ENCODE measurements at regions not wholly inside any gene's neighbourhood (a gene's known extent, or its start where the extent isn't known, plus 50 kb on each side); places are given as distances from the start of the nearest gene placed in this dataset.

GRCh38 chr9:12351293-12352044, 341.7 kb upstream of the TYRP1 start:
- Histone ChIP-seq H3K4me1 (no peaks in the 10 kb centered on the region), H3K36me3 (no peaks in the 10 kb centered on the region), H3K9me3 (no peaks in the 10 kb centered on the region), H3K27me3 (ENCODE audit: low read depth) (no peaks in the 10 kb centered on the region), H3K27ac (no peak overlapping the region), H3K4me3 (no peak overlapping the region)
- intact Hi-C loops (cut with DNase I), result no loop called here
- DNase-seq (no peak), ATAC-seq (peak in 1 of 2 donors; percentile 79)
- TF ChIP-seq CTCF (IDR thresholded peaks at IDR 0.05), result no peak

GRCh38 chr9:12352045-12352315, 341.2 kb upstream of the TYRP1 start:
- TF ChIP-seq CTCF (IDR thresholded peaks at IDR 0.05), result no peak
- no peaks in the 10 kb centered on the region for H3K4me1 ChIP-seq
- H3K4me3 ChIP-seq, result no peak overlapping the region
- intact Hi-C loops (cut with DNase I), result no loop called here
- DNase-seq (no peak), ATAC-seq (no peak)
- H3K27ac ChIP-seq, result no peak overlapping the region
- no peaks in the 10 kb centered on the region for H3K36me3 ChIP-seq
- no peaks in the 10 kb centered on the region for H3K27me3 ChIP-seq (ENCODE audit: low read depth)
- no peaks in the 10 kb centered on the region for H3K9me3 ChIP-seq

GRCh38 chr9:12363439-12363838, 329.7 kb upstream of the TYRP1 start:
- ATAC-seq, result no peak
- Histone ChIP-seq H3K9me3 (no peaks in the 10 kb centered on the region), H3K4me1 (no peaks in the 10 kb centered on the region), H3K4me3 (no peak overlapping the region), H3K27ac (no peak overlapping the region), H3K27me3 (ENCODE audit: low read depth) (no peaks in the 10 kb centered on the region), H3K36me3 (no peaks in the 10 kb centered on the region)
- no peak for DNase-seq
- intact Hi-C loops (cut with DNase I), result no loop called here
- TF ChIP-seq CTCF (IDR thresholded peaks at IDR 0.05), result no peak

GRCh38 chr9:12368569-12368968, 324.6 kb upstream of the TYRP1 start:
- H3K27me3 ChIP-seq (ENCODE audit: low read depth), result no peaks in the 10 kb centered on the region
- no peak overlapping the region for H3K27ac ChIP-seq
- no peaks in the 10 kb centered on the region for H3K9me3 ChIP-seq
- DNase-seq (no peak), ATAC-seq (no peak)
- no peak for TF ChIP-seq CTCF (IDR thresholded peaks at IDR 0.05)
- intact Hi-C loops (cut with DNase I), result no loop called here
- no peaks in the 10 kb centered on the region for H3K36me3 ChIP-seq
- no peaks in the 10 kb centered on the region for H3K4me1 ChIP-seq
- no peak overlapping the region for H3K4me3 ChIP-seq

- H3K4me3 ChIP-seq, result no peak overlapping the region
- H3K27me3 ChIP-seq (ENCODE audit: low read depth), result no peaks in the 10 kb centered on the region
- intact Hi-C loops (cut with DNase I), result no loop called here
- no peaks in the 10 kb centered on the region for H3K9me3 ChIP-seq
- no peak overlapping the region for H3K27ac ChIP-seq
- no peaks in the 10 kb centered on the region for H3K4me1 ChIP-seq
- no peak for TF ChIP-seq CTCF (IDR thresholded peaks at IDR 0.05)
- DNase-seq, result no peak
- ATAC-seq, result no peak
- H3K36me3 ChIP-seq, result no peaks in the 10 kb centered on the region
These were observed 301.2 kb upstream of the TYRP1 start for GRCh38 chr9:12391839-12392509.
